ENCODE measurements at regions not wholly inside any gene's neighbourhood (a gene's known extent, or its start where the extent isn't known, plus 50 kb on each side); places are given as distances from the start of the nearest gene placed in this dataset.

GRCh38 chr7:119783799-119784198 lies 489.2 kb upstream of the KCND2 start:
- no peak for DNase-seq (ENCODE audit: low spot score)
- no peak for TF ChIP-seq CTCF (IDR thresholded peaks at IDR 0.05; ENCODE audit: unreplicated experiment)

GRCh38 chr7:119802147-119802546 lies 470.8 kb upstream of the KCND2 start:
- Mint-ChIP-seq H3K9me3 (ENCODE audit: unreplicated experiment) (no peaks in the 10 kb centered on the region), H3K4me1 (ENCODE audit: unreplicated experiment) (no peaks in the 10 kb centered on the region), H3K27me3 (ENCODE audit: unreplicated experiment) (no peaks in the 10 kb centered on the region), H3K36me3 (ENCODE audit: low read depth, unreplicated experiment) (no peaks in the 10 kb centered on the region), H3K27ac (ENCODE audit: unreplicated experiment) (no peak overlapping the region), H3K4me3 (ENCODE audit: unreplicated experiment) (no peak overlapping the region)
- no peak for DNase-seq (ENCODE audit: low spot score)
- TF ChIP-seq CTCF (IDR thresholded peaks at IDR 0.05; ENCODE audit: unreplicated experiment) = no peak

More at GRCh38 chr7:119783799-119784198, 489.2 kb upstream of the KCND2 start:
- Mint-ChIP-seq H3K4me3 (ENCODE audit: unreplicated experiment) (no peak overlapping the region), H3K4me1 (ENCODE audit: unreplicated experiment) (no peaks in the 10 kb centered on the region), H3K27me3 (ENCODE audit: unreplicated experiment) (no peaks in the 10 kb centered on the region), H3K9me3 (ENCODE audit: unreplicated experiment) (no peaks in the 10 kb centered on the region), H3K27ac (ENCODE audit: unreplicated experiment) (no peak overlapping the region), H3K36me3 (ENCODE audit: low read depth, unreplicated experiment) (no peaks in the 10 kb centered on the region)

GRCh38 chr7:119825091-119825655 lies 447.8 kb upstream of the KCND2 start:
- no peaks in the 10 kb centered on the region for H3K36me3 Mint-ChIP-seq (ENCODE audit: low read depth, unreplicated experiment)
- H3K4me3 Mint-ChIP-seq (ENCODE audit: unreplicated experiment) = no peak overlapping the region
- no peak for DNase-seq (ENCODE audit: low spot score)
- no peak overlapping the region for H3K27ac Mint-ChIP-seq (ENCODE audit: unreplicated experiment)
- peaks cover 2% of the 10 kb centered on the region for H3K27me3 Mint-ChIP-seq (ENCODE audit: unreplicated experiment)
- no peak for TF ChIP-seq CTCF (IDR thresholded peaks at IDR 0.05; ENCODE audit: unreplicated experiment)
- no peaks in the 10 kb centered on the region for H3K9me3 Mint-ChIP-seq (ENCODE audit: unreplicated experiment)
- no peaks in the 10 kb centered on the region for H3K4me1 Mint-ChIP-seq (ENCODE audit: unreplicated experiment)

- H3K36me3 Mint-ChIP-seq (ENCODE audit: low read depth, unreplicated experiment) = no peaks in the 10 kb centered on the region
- H3K9me3 Mint-ChIP-seq (ENCODE audit: unreplicated experiment) = no peaks in the 10 kb centered on the region
- TF ChIP-seq CTCF (IDR thresholded peaks at IDR 0.05; ENCODE audit: unreplicated experiment) = no peak
- H3K27ac Mint-ChIP-seq (ENCODE audit: unreplicated experiment) = no peak overlapping the region
- no peak overlapping the region for H3K4me3 Mint-ChIP-seq (ENCODE audit: unreplicated experiment)
- DNase-seq (ENCODE audit: low spot score) = no peak
- H3K27me3 Mint-ChIP-seq (ENCODE audit: unreplicated experiment) = peaks cover 2% of the 10 kb centered on the region
- H3K4me1 Mint-ChIP-seq (ENCODE audit: unreplicated experiment) = no peaks in the 10 kb centered on the region
Observed at GRCh38 chr7:119826547-119826946, 446.4 kb upstream of the KCND2 start.

GRCh38 chr7:119838444-119838843 lies 434.5 kb upstream of the KCND2 start:
- H3K9me3 Mint-ChIP-seq (ENCODE audit: unreplicated experiment) = no peaks in the 10 kb centered on the region
- peaks cover 1% of the 10 kb centered on the region for H3K27me3 Mint-ChIP-seq (ENCODE audit: unreplicated experiment)
- H3K27ac Mint-ChIP-seq (ENCODE audit: unreplicated experiment) = no peak overlapping the region
- H3K4me1 Mint-ChIP-seq (ENCODE audit: unreplicated experiment) = no peaks in the 10 kb centered on the region
- H3K4me3 Mint-ChIP-seq (ENCODE audit: unreplicated experiment) = no peak overlapping the region
- TF ChIP-seq CTCF (IDR thresholded peaks at IDR 0.05; ENCODE audit: unreplicated experiment) = no peak
- no peak for DNase-seq (ENCODE audit: low spot score)
- no peaks in the 10 kb centered on the region for H3K36me3 Mint-ChIP-seq (ENCODE audit: low read depth, unreplicated experiment)
